Pons (tissue), 1 donor: ENCODE measurements at regions not wholly inside any gene's neighbourhood (a gene's known extent, or its start where the extent isn't known, plus 50 kb on each side); places are given as distances from the start of the nearest gene placed in this dataset.

Experiments used
- DNase-seq: peaks from one replicate; pipeline ENCODE4 v3.0.0-alpha.2; 2016; ENCODE audit warnings: low spot score

- DNase-seq: no peak
These were observed 420.1 kb upstream of the PAPPA start for GRCh38 chr9:115733318-115734110.

DNA sequence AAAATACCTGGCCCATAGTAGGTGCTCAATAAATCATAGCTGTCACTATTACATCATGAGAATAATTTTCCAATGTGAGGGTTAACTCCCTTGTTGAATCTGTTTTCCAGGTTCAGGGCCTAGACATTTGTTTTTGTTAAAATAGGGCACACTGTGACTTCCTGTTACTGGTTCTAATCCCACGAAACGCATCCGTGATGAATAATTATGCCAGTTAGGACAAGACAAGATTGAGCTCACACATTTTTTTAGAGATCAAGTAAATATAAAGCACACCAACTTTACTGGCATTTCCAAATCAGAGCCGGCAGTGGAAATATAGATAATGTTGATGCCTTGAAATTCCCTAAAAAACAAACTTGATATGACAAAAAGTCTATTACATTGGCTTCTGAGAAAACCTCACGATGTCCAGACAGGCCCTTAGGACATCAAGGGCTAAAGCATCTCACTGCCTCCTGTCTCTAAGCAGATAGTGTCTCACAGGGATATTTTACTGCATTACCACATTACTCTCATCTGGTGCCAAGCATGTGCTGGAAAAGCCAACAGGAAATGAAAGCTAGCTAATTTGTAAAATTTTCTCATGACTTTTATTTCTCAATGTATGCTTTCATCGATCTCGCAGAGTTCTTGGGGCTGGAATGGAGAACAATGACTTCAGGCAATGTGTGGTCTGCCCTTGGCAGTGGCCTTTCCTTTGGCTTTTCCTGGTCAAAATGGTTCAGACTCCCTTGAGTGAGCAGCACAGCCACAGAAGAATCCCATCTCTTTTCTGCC is 414.3 kb upstream of the PAPPA start:
- DNase-seq: no peak

DNA sequence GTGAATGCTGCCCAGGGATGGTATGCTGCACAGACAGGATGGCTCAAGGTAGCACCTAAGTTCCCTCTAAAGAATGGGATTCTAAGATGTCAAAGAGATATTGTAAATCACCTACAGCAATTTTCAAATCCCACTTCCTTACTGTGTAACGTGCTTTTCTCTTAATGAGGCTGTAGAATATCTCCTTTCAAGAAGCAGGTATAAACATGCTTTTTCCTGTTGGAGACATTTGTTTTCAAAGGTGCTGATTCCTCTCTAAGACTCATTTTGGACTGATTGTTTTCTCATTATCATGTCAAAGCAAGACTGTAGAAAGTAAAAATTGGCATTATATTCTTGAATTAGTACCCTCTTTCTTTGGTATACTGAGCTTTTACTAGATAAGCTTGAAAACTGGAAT is 412.6 kb upstream of the PAPPA start:
- DNase-seq: no peak

DNA sequence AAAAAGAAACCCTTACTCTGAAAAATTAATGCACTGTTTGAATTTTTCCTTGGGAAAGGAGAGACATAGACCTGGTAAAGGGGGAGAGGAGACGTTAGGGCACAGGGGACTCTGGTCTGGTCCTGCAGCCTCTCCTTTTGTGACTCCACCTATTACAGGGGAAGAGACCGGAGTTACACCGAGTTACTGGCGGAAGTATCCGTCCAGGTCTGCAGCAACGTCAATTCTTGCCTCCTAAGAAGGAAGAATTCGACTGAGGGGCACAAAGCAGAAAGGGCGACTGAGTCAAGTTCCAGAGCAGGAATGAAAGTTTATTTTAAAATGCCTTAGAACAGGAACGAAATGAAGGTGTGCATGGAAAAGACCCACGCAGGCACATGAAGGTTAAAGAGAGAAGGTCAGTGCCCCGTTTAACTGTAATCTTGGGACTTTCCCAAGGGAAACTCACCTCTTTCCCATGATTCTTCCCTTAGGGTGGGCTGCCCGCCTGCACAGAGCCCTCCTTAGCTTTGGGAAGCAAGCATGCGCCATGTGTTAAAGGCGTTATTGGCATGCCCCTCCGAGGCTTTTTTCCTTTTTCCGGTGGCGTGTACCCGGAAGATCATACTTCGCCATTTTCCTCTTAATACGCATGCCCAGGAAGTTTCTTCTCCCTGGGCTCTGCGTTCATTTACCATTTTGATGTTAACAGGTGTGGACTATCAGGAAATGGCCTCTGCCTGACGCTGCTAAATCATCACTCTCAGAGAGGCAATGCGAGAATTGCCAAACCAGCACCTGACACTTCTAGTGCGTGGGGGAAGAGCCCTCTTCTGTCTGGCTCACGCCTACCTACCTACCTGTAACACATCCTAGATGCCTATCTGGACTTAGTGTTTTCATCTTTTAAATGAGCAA is 409.6 kb upstream of the PAPPA start:
- no peak for DNase-seq

- no peak for DNase-seq
These were observed 407.1 kb upstream of the PAPPA start for GRCh38 chr9:115746496-115746895.

DNA sequence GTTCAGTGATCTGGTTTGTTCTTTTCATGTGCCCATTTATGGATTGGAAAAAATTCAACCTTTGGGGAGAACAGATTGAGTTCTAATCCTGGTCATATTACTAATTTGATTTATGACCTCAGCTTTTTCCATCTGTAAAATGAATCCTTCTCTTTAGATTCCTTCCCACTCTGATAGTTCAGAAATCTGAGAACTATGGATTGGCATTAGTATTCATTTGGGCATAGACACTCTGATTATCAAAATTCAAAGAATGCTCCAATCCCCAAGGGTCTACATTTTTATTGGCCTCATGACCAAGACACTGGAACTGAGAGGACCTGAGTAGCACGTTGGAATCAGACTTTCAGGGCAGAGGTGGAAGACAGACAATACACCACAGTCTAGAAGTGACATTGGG is 405.9 kb upstream of the PAPPA start:
- no peak for DNase-seq

GRCh38 chr9:115756736-115757135 is 396.9 kb upstream of the PAPPA start:
- no peak for DNase-seq

DNA sequence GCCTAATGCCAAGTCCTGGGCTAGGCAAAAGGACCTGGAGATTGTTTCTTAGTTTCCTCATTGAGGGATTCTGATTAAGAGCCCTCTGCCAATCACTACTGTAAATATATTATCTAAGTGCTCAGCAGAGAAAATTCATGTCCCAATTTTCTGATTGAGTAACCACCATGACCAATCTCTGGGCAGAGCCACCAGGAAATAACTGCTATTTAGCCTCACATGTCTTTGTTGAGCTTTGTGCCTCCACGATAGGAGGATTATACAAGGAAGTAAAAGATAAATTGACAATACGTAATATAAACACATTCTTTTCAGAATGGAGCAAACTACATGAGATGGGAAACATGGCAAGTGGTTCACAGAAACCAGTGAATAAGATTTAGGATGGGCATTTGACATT is 396.1 kb upstream of the PAPPA start:
- DNase-seq: no peak

GRCh38 chr9:115758441-115758840 is 395.1 kb upstream of the PAPPA start:
- DNase-seq: no peak

- DNase-seq: no peak
These were observed 394.2 kb upstream of the PAPPA start for GRCh38 chr9:115759426-115759825.

GRCh38 chr9:115764645-115765044 is 388.9 kb upstream of the PAPPA start:
- no peak for DNase-seq

- DNase-seq: no peak
These were observed 388.5 kb upstream of the PAPPA start for GRCh38 chr9:115765060-115765459.

DNA sequence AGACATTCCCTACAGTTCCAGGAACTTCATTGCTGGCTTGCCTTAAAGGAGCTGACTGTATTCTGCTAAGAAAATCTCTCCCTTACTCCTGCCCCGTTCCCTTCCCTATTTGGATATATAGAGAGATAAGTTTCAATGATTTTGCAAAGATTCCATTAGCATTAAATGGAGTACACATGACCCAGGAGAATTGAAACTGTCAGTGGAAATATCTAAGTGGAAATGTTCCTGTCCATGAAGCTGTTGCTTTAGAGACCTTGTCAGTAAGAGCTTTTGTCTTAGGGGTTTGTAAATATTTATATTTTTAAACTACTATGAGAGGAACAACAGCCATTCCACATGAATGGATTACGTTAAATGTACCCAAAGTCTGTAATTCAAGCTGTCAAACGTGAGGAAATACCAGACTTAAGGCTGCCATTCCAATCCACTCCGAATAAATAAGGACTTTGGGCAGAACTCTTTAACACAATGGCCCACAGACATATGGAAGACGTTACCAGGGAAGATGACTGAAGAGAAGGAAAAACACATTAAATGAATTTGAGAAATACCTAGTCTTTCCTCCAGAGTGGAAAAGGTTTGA is 387.1 kb upstream of the PAPPA start:
- DNase-seq: no peak

DNA sequence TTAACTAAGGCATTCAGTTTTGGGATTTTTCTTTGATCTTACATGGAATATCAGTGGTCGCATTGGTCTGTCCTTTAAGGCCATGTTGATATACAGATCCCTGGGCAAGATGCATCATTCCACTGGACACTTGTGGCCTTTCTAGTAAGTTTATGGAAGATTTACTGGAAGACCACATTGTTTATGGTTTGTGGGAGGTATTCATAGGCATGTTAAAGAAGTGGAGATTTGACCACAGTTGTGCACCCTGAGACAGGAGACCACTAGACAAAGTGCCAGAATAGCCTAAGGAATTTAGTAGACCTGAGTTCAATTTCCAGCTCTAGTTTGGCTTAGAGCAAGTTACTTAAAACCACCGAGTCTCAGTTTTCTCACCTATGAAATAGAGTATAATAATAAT is 383.1 kb upstream of the PAPPA start:
- DNase-seq: no peak

- no peak for DNase-seq
These were observed 377.9 kb upstream of the PAPPA start for GRCh38 chr9:115775659-115776058.

DNA sequence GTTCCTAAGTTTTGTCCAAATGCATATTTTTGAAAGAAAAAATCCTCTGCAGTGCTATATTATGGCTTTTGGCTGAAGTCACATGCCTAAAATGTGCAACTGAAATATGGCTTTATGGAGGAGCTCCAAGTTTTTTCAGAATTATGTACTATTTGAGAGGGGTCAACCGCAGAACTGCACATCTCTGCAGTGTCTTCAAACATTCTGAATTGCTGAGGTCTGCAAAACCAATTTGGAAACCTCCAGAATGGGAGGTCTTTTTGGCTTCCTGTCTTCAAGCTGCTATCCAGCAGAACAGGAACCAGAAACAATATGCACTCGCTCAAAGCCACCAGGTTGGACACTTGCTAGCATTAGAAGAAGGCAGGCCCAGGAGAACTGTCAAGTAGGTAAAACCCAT is 376.0 kb upstream of the PAPPA start:
- DNase-seq: no peak

DNA sequence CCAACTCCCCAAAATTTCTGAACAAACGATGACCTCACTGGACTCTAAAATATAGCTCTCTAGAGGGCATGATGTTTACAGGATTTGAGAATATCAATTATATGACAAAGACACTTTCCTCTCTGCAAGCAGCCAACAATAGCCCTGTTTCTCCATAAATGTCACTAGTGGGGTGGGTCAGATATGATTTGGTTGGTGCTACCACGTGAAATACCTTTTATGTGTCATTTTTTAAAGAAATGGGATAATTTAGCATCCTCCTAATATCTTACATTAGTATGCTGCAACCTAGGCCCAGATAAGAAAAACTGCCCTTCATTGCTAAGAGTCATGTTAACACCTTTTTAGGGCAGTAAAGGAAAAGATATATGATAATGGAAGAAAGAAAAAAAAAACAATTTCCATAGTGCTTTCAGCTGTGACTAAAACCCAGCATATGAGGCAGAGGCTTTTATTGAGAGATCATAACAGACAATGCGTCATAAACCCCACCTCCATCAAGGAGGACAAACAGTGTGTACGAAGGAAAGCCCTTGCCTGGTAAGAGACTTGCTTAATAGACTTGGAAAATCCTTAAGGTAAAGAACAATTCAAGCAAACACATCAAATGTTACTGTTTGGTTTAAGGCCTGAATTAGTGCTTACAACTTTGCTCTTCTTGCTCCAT is 372.4 kb upstream of the PAPPA start:
- DNase-seq: no peak

GRCh38 chr9:115786321-115786720 is 367.3 kb upstream of the PAPPA start:
- DNase-seq: no peak

- DNase-seq: no peak
These were observed 363.1 kb upstream of the PAPPA start for GRCh38 chr9:115790520-115790919.

- DNase-seq: no peak
These were observed 358.6 kb upstream of the PAPPA start for GRCh38 chr9:115794921-115795475.

GRCh38 chr9:115799734-115800133 is 353.9 kb upstream of the PAPPA start:
- no peak for DNase-seq
